ENCODE measurements at regions not wholly inside any gene's neighbourhood (a gene's known extent, or its start where the extent isn't known, plus 50 kb on each side); places are given as distances from the start of the nearest gene placed in this dataset.

DNA sequence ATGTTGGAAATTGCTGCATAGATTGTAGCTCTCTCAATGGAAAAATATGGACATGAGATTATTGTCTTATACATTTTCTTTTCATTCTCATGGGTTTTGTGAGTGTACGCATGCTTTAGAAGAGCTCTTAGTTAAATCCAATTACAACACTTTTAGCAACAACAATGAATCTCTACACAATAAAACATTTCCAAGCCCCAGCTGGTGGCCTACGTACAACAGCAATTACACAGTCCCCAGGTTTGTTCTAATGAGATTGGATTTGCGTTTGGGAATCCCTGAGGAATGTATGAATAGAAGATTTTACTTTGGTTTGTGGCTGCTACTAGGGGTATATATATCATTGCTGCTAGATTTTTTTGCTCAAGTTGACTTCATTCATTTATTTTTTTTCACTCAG is 98.6 kb downstream of the FHDC1 start:
- no peak for DNase-seq (ENCODE audit: low read depth in 2 of 2)

DNA sequence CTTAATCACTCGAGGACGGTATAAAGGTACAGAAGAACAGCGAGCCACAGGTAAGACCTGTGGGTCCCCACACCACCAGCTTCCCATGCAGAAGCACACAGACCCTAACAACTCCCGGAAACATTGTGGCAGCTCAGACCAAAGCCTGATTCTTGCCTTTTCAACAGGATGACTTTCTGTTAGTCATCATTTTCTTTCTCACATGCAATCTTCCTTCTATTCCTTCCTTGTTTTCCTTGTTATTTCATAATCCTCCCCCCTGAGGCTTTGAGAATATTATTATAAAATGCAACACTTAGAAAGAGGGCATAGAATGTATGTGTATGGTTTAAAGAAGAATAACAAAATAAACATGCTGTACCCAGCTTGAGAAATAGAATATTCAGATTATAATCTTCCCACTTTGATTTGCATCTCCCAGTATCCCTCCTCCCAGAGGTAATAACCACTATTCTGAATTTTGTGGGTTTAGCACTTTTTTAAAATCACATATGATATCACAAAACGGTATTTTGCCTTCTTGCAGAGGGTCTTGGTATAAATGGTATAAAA is 100.9 kb downstream of the FHDC1 start:
- DNase-seq (ENCODE audit: low read depth in 2 of 2), result no peak

DNA sequence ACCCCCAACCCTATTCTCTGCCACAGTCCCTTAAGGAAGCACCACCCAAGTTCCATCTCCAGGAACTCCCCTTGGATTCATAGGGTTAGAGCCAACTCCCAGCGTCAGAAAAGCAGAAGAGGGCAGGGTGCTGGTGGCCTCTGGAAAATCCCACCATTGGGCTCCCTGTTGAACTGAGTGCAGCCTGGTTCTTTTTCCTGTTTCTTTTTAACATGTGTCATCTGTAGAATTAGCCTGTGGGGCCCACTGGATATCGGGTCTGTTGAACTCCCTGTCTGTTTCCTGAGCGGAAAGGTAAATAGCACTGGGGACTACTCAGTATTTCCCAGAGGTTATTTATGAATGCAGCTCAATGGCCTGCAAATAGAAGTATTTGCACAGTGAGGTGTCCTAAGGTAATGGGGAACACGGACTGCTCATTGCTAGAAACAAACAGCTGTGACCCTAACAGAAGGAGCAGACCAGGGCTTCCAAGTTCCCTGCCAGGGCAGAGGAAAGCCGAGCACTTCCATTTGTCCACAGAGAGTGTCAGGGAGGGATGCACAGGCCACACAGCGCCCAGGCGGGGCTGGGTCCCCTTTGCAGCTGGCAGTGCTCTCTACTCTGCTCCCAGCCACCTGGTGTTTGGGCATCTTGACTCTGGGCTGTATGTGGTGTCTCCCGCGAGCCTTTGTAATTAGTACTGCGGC is 102.6 kb downstream of the FHDC1 start:
- no peak for DNase-seq (ENCODE audit: low read depth in 2 of 2)

DNA sequence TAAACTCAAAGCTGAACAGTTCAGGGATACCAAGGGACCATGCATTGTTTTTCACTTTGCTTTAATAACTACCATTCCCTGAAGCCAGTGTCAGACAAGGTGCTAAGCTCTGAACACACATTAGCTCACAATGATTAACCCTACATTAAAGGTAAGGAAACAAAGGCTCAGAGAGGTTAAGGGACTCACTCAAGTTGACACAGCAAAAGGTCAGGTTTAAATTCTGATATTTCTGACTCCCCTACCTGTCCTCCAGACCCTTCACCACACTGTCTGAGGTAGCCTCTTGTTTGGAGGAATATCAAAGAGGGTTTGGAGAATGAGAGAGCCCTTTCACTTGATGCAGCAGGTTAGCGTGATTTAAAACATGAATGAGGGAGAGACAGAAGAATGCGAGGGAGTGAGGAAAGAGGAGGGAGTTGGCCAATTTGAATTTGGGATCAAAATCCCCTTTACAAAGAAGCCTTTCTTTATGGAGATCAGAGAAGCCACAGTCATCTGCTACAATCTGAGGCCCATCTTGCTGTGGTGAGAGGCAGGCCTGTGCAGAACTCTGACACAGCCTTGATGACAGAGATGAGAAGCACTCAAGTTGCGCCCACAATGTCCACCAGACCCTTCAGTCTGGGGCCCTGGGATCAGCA is 103.5 kb downstream of the FHDC1 start:
- no peak for DNase-seq (ENCODE audit: low read depth in 2 of 2)

DNA sequence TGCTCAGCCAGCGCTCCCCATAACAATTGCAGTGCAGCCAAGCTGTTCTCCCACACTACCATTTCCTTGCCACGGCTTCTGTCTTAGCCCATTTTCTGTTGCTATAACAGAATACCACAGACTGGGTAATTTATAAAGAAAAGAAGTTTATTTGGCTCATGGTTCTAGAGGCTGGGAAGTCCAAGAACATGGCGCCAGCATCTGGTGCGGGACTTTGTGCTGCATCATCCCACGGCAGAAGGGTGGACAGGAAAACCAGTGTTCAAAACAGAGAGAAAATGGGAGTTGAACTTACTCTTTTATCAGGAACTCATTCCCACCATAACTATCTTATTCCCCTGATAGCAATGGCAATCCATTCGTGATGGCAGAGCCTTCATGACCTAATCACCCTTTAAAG is 104.6 kb downstream of the FHDC1 start:
- no peak for DNase-seq (ENCODE audit: low read depth in 2 of 2)

DNA sequence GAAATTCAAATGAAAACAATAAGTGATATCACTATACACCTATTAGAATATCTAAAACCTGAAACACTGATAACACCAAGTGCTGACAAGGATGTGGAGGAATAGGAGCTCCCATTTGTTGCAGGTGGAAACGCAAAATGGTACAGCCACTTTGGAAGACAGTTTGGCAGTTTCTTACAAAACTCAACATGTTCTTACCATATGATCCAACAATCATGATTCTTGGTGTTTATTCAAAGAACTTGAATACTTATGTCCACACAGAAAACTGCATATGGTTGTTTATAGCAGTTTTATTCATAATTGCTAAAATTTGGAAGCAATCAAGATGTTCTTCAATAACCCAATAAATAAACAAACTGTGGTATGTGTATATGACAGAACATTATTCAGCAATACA is 107.9 kb downstream of the FHDC1 start:
- no peak for DNase-seq (ENCODE audit: low read depth in 2 of 2)

DNA sequence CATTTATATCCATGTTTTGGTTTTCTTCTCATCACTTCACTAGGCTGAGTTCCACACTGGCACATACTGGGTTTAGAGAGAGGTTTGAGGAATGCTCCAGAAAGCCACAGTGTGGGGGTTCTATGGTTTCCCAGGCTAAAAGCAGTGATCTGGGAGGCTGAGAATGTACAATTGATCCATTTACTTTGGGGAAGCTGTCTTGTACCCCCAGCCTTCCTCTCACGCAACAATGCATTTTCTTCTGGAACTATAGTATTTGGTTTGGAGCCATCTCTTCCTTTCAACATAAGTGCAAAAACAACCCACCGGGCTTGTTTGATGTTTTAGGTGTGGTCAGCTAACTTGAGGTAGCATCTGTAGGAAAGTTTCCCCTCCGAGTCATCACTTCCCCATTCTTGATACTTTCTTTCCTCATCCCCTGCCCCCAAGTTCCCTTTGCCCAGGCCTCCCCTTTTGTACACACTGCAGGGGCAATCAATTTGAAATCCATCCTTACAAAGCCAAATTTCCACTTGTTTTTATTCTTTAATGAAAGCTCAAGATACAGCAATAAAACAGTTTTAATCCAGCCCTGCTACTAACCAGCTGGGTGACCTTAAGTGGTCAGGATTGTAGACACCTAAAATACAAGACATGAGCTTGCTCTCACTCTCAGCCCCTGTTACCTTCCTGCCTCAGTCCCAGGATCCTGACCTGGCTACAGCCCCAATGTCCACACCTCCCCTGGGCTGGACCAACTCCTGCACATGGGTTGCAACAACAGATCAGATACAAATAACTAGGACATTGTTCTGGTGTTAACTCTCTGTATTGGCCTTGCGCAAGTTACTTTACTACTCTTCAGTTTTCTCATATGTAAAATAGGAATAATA is 109.2 kb downstream of the FHDC1 start:
- DNase-seq (ENCODE audit: low read depth in 2 of 2), result no peak

DNA sequence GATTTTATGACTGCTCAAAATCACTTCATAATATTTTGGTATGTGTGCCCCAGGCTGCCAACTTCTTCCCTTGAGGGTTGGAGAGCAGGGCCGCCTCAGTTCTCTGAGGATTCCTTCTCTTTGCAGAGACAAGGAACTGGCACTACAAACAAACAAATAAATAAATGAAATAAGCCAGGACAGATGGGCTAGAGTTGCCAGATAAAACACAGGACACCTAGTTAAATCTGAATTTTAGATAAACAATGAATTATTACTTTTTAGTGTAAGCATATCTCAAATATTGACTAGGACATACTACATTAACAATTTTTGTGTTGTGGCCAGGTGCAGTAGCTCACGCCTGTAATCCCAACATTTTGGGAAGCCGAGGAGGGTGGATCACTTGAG is 122.5 kb downstream of the FHDC1 start:
- DNase-seq (ENCODE audit: low read depth in 2 of 2), result no peak

DNA sequence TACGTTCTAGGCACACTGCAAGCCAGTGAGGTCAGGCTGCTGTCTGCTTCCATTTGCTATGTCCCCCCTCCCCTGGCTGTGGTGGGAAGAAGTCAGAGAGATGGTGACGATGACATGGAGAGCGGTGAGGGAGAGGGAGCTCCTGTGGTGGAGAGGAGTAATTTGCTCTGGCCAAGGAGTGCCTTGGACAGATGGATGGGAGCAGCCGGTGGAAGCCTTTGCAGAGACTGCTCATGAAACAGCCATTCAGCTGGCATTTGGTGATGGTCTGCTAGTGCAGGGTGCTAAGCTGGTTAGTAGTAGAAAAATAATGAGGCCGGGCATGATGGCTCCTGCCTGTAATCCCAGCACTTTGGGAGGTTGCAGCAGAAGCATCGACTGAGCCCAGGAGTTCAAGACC is 124.1 kb downstream of the FHDC1 start:
- DNase-seq (ENCODE audit: low read depth in 2 of 2), result no peak

DNA sequence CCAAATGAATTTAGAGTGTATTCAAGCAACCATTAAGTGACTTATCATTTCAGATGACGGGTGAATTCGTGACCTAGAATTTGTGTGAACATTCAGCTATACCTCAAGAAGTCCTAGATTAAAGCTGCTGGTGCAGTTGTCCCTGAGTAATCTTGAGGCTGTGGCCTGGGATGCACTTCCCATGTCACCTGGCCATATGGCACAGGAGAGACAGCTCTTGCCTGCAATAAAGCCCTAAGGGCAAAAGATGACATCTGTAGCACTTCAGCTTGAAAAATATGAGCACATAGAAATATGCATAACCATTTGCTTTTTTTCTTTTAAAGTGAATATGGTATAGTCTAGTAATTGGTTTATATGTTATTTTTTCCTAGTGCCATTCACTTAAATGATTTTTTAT is 125.8 kb downstream of the FHDC1 start:
- DNase-seq (ENCODE audit: low read depth in 2 of 2), result no peak

DNA sequence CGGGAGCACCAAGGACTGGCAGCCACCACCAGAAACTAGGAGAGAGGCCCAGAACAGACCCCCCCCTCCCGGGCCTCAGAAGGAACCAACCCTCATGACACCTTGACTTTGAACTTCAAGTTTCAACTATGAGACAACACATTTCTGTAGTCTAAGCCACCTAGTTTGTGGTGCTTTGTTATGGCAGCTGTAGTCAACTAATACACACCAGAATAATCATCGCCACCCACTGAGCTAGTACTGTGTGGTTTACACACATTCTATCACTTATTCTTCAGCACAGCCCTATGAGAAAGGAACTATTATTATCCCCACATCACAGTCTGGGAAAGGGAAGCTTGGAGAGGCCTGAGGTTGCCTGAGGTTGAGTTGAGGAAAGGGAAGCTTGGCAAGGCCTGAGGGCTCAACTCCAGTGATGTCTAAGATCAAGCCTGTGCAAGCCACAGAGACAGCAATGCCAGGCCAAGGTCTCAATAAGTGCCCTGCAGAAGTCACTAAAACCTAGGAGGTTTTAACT is 126.6 kb downstream of the FHDC1 start:
- DNase-seq (ENCODE audit: low read depth in 2 of 2), result no peak

DNA sequence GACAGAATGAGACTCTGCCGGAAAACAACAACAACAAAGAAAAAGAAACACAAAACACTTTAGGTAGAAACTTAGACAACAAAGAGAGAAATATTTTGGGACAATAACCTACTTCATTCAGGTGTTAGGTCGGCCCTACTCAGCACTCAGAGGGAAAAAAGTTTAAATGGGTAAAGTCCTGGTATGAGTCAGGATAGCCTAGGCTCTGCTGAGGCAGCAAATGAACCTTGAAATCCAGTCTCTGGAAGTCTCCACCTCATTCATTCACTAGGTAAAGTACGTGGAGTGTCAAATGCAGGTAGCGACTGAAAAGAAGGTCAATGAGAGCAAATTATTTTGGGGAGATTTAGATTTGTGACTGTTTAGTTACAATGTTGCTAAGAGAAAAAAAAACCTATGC is 127.4 kb downstream of the FHDC1 start:
- DNase-seq (ENCODE audit: low read depth in 2 of 2), result no peak

DNA sequence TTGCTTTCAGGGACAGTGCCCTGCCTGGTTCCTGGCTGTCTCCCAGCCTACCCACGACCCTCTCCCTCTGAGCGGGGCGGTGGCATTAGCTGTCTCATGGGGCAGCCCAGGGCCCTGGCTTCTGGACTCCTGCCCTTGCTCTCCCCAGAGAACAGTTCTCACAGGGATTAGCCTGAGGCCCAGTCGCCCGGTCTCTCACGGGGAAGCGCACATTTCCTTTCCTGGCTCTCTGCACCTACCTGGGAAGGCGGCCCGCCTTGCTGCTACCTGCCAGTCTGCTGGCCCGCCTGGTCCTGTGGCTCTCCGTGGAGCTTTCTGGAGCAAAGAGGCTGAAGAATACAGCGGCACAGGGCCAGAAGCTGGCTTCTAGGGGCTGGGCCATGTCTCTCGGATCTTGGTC is 128.4 kb downstream of the FHDC1 start:
- no peak for DNase-seq (ENCODE audit: low read depth in 2 of 2)

DNA sequence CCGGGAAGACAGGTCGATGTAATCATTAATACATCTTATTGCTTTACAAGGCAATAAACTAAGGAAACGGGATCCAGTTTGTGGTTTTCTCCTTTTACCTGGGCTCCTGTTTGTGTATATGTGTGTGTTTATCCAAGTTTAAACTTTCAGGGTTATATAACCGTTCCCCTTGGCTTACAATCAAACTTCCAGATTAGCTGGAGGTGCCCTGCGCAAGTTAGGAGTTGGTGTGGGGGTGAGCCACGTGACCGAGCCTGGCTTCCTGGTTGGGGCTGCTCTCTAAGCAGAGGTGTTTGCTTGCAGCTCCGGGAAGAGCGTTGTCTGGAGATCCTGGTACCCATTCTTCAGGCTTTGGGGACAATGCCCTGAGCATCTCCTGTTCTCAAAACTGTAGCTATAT is 129.2 kb downstream of the FHDC1 start:
- DNase-seq (ENCODE audit: low read depth in 2 of 2), result no peak

DNA sequence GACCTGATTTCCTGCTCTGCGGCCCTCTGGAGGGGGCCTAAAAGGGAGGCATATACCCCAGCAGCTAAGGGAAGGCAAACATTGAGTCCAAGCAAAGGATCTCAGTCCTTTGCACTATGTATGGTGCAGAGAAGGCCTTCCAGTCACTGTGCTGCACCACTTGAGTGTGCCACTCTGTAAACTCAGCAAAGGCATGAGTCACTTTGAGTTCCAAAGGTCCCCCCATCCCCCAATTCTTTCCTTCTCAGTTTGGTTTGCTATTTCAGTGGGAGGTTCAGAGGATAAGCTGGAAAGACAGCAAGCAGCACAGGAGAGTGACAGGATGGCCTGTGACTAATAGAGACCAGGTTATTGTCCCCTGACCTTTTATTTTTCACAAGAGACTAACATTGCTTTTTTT is 131.3 kb downstream of the FHDC1 start:
- DNase-seq (ENCODE audit: low read depth in 2 of 2), result no peak

DNA sequence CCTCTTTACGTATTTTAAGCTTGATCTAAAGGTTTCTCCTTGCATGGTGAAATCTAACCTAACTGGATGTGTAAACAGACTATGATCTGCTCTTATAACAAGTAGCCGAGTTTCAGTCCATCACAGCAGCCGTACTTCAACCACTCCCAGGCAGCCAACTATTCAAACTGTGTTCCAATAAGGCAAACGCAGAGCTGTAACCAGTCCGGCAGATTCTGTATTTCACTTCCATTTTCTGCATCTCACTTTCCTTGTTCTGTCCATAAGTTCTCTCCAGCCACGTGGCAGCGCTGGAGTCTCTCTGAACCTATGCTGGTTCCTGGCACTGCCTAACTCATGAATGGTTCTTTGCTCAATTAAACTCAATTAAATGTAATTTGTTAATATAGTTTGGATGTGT is 132.6 kb downstream of the FHDC1 start:
- no peak for DNase-seq (ENCODE audit: low read depth in 2 of 2)

DNA sequence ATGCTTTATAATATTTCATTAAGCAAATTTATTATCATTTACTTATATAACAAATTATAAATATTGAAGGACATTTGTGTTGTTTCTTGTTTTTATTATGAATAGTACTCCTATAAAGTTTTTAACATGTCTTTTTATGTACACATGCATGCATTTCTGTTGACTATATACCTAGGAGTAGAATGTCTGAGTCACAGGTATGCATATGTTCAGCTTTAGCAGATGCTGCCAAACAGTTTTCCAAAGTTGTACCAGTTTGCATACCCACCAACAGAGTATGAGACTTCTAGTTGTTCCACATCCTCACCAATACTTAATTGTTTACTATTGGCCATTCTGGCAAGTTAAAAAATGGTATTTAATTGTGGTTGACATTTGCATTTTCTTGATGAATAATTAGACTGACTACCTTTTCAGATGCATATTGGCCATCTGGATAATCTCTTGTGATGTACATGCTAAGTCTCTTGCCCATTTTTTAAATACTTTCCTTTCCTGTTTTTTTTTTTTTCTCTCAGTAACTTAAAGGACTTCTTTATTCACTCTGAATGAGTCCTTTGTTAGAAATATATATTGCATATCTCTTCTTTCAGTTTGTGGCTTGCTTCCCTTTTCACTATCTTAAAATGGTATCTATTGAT is 132.2 kb upstream of the TRIM2 start:
- DNase-seq (ENCODE audit: low read depth in 2 of 2), result no peak

DNA sequence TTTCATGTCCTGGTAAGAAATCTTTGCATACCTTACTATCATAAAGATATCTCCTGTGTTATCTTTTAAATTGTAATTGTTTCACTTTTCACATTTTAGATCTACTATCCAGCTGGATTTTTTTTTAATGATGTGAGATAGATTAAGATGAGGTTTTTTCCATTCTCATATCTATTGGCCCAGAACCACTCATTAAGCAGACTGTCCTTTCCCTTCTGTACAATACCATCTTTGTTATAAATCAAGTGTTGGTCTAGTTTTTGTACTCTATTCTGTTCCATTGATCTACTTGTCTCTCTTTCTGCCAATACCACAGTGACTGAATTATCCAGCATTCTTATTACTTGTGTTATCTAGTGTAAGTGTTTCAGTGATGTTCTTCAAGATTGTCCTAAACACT is 131.6 kb upstream of the TRIM2 start:
- DNase-seq (ENCODE audit: low read depth in 2 of 2), result no peak

DNA sequence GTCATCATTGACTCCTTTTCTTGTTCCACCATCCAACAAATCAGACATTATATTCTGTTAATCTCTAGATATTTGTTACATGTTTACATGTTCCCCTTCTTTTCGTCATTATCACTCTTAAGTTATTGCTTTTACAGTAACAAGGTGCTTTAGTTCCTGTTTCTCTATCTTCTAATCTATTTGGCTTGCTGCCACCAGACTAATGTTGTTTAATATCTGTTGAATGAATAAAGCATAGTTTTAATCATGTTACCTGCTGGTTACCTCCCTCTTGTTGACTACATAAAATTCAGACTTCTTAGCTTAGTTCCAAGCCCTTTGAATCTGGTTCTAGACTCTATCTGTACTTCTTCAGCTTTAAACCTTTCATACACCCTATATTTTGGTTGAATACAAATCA is 129.8 kb upstream of the TRIM2 start:
- DNase-seq (ENCODE audit: low read depth in 2 of 2), result no peak

DNA sequence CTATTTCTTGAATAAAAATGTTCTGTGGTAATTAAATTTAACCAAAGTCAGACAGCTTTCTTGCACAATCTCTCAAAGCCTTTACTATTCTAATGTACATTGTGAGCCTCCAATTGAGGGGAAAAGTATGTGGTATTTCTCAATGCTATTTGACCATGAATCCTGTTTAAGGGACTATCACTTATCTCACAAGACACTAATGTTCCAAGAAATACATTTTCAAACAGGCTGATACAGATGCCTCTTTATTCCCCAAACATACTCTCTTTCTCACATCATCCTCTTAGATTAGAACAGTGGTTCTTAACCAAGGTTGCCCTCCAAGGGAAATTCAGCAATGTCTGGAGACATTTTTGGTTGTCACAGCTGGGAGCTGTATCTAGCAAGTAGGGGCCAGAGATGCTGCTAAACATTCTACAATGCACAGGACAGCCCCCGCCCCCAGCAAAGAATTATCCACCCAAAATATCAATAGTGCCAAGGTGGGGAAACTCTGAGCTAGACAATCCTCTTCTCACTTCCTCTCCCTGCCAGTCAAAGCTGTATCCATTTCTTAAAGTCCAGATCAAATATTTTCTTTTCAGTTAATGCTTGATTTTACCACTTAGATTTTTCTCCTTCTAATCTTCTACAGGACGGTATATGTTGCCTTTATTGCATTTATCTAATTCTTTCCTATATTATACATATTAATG is 129.2 kb upstream of the TRIM2 start:
- DNase-seq (ENCODE audit: low read depth in 2 of 2), result no peak

DNA sequence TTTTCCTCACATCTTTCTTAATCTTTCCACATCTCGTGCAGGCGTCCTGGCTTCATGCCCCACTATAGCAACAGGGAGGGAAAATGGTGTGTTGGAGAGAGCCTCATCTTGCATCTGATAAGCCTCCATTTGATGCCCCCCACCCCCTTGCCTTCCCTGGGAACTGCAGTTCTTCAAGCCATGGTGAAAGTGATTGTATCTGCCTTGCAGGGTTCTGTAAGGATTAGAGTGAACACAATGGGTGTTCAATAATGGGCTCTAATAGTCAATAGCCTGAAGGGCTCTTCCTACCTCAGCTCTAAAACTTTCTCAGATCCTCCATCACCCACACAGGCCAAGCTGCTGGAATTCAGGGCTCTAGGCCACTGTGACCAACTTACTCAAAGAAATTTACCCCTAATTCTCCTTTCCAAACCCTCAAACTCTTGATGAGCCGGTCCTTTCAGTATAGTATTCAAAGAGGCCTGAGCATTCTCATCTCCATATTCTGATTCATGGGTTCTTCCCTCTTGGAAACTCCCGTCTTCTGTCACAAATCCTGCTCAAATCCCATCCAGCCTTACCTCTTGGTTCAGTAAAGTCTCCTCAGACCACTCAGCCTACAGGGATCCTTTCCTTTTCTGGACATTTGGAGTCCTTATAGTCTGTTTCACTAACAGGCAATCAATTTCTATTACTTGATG is 128.3 kb upstream of the TRIM2 start:
- no peak for DNase-seq (ENCODE audit: low read depth in 2 of 2)
